K562 (cell line): ENCODE measurements at regions not wholly inside any gene's neighbourhood (a gene's known extent, or its start where the extent isn't known, plus 50 kb on each side); places are given as distances from the start of the nearest gene placed in this dataset.
"Not testable (repeated sequence)": the region's sequence is repeated elsewhere in the genome, so short reads cannot be mapped to it uniquely, and the experiment has no call there.

Experiments
- ATAC-seq: fragments of 200-7000 bp; cut with Tn5 transposase; 3 replicates; pipeline ENCODE4 v1.9.1; 2020; ENCODE audit warnings: moderate library complexity
- BruUV-seq: library from RNA; stranded (reverse); fragments of 400-500 nt; replicated peaks from 2 replicates; lab custom pipeline; 2021; lab: Mats Ljungman, UMichigan
- CTCF ChIA-PET: fragments of 300-600 bp; formaldehyde crosslinking; extraction: SDS; loops from one replicate; lab custom pipeline; 2021; ENCODE audit warnings: low intra/inter-chr PET ratio; lab: Yijun Ruan, JAX
- POLR2A ChIA-PET: fragments of 300-600, 350-650 bp; sonication (Branson Sonifier 250); formaldehyde crosslinking; extraction: SDS; loops from one replicate; lab custom pipeline; 2021; ENCODE audit warnings: antibody characterized with exemption, inconsistent platforms; lab: Yijun Ruan, JAX
- DNase-seq, 4 experiments: peaks; one replicate each; pipeline versions ENCODE4 v3.0.0 to v3.0.0-alpha.2; 2011 to 2018; ENCODE audit warnings: low spot score in 3 of 4, mixed read lengths in 3 of 4; ENCODE audit errors: extremely low read depth in 1 of 4
- FAIRE-seq: peaks from 2 replicates; lab custom pipeline; 2011; peaks lifted over from hg19 to GRCh38; lab: Jason Lieb, UNC
- H2AFZ ChIP-seq: 2 replicates; pipeline ENCODE4 v1.6.0; 2011; ENCODE audit warnings: low read depth, low read length, control low read depth, inconsistent platforms
- H3K27ac ChIP-seq: fragments of 200-600 bp; 3 replicates; pipeline ENCODE4 v1.8.0; 2011; ENCODE audit warnings: low read depth, mild to moderate bottlenecking, control low read depth, inconsistent platforms, low read length, moderate library complexity, mixed read lengths; ENCODE audit errors: extremely low read depth
- H3K27me3 ChIP-seq, 2 experiments: fragments of 300-600 bp in 1 of 2; 2 replicates in 1 of 2; 3 replicates in 1 of 2; pipeline versions ENCODE4 v1.6.0 to v1.8.0; 2011; ENCODE audit warnings: inconsistent platforms in 2 of 2, low read length in 2 of 2, mild to moderate bottlenecking in 1 of 2, mixed read lengths in 1 of 2, moderate library complexity in 1 of 2; ENCODE audit not compliant: control insufficient read depth in 2 of 2, insufficient read depth in 2 of 2
- H3K36me3 ChIP-seq: fragments of 300-600 bp; 3 replicates; pipeline ENCODE4 v1.8.0; 2011; ENCODE audit warnings: mild to moderate bottlenecking, low read length, inconsistent platforms; ENCODE audit not compliant: control insufficient read depth, insufficient read depth
- H3K4me1 ChIP-seq, 2 experiments: fragments of 200-600 bp in 1 of 2; replicated peaks in 1 of 2; 2 replicates in 1 of 2; 3 replicates in 1 of 2; pipeline versions ENCODE4 v1.5.1 to v1.8.0; 2011; ENCODE audit warnings: inconsistent platforms in 2 of 2, low read length in 2 of 2, mild to moderate bottlenecking in 1 of 2, mixed read lengths in 1 of 2, moderate library complexity in 1 of 2; ENCODE audit not compliant: control insufficient read depth in 2 of 2, insufficient read depth in 2 of 2
- H3K4me2 ChIP-seq: 2 replicates; pipeline ENCODE4 v1.6.1; 2011; ENCODE audit warnings: low read length, control low read depth, inconsistent platforms, mixed read lengths; ENCODE audit not compliant: insufficient read depth
- H3K4me3 ChIP-seq: fragments of 200-600 bp; sonication (generic), shearing (Covaris generic); 2 replicates; pipeline ENCODE4 v1.5.1; 2016; ENCODE audit warnings: control low read depth, inconsistent platforms
- H3K79me2 ChIP-seq: fragments of 200-600 bp; 3 replicates; pipeline ENCODE4 v1.8.0; 2011; ENCODE audit warnings: low read length, inconsistent platforms; ENCODE audit not compliant: control insufficient read depth, insufficient read depth
- H3K9ac ChIP-seq, 2 experiments: 2 replicates each; pipeline versions ENCODE4 v1.6.0 to v1.6.1; 2011; ENCODE audit warnings: low read depth in 2 of 2, low read length in 2 of 2, control low read depth in 1 of 2, inconsistent platforms in 1 of 2, mild to moderate bottlenecking in 1 of 2, mixed read lengths in 1 of 2; ENCODE audit not compliant: insufficient read depth in 1 of 2
- H3K9me1 ChIP-seq: one replicate; pipeline ENCODE4 v1.6.0; 2011; ENCODE audit warnings: inconsistent platforms, mild to moderate bottlenecking, low read length, moderate library complexity; ENCODE audit not compliant: control insufficient read depth, insufficient read depth
- H3K9me3 ChIP-seq: replicated peaks from 2 replicates; pipeline ENCODE4 v1.5.1; 2011; ENCODE audit warnings: low read depth, low read length, inconsistent platforms; ENCODE audit not compliant: control insufficient read depth, insufficient read depth
- H4K20me1 ChIP-seq: replicated peaks from 2 replicates; pipeline ENCODE4 v1.6.1; 2011; ENCODE audit warnings: low read length, inconsistent platforms, mixed read lengths; ENCODE audit not compliant: control insufficient read depth, insufficient read depth
- EHMT2 ChIP-seq: fragments of 450-650 bp; IDR thresholded peaks from 2 replicates; pipeline ENCODE4 v1.6.1; 2018; ENCODE audit warnings: antibody characterized with exemption
- HNRNPLL ChIP-seq: fragments of 200-400 bp; formaldehyde crosslinking; IDR thresholded peaks from 2 replicates; pipeline ENCODE4 v1.6.1; 2017; ENCODE audit warnings: low read length, low read depth, mild to moderate bottlenecking; ENCODE audit not compliant: poor library complexity, severe bottlenecking
- KAT8 ChIP-seq: fragments of 450-650 bp; IDR thresholded peaks from 2 replicates; pipeline ENCODE4 v1.6.1; 2016; ENCODE audit warnings: low read depth, mild to moderate bottlenecking
- MAZ ChIP-seq, 2 experiments: fragments of 450-650 bp in 1 of 2; sonication (generic) in 1 of 2; formaldehyde crosslinking; IDR thresholded peaks in 1 of 2; conservative IDR thresholded peaks in 1 of 2; 2 replicates each; pipeline versions ENCODE4 v1.4.0 to v1.5.0; 2020; ENCODE audit warnings: mild to moderate bottlenecking in 1 of 2, missing genetic modification reagents in 1 of 2
- NEUROD1 ChIP-seq: fragments of 150-350 bp; IDR thresholded peaks from 2 replicates; pipeline ENCODE4 v1.6.1; 2014; ENCODE audit warnings: borderline replicate concordance, low read length, low read depth; ENCODE audit not compliant: partially characterized antibody
- ZC3H4 ChIP-seq: sonication (generic); formaldehyde crosslinking; IDR thresholded peaks from 2 replicates; pipeline ENCODE4 v1.9.0; 2021; ENCODE audit warnings: missing genetic modification reagents, borderline replicate concordance
- ZKSCAN3 ChIP-seq: fragments of 250-450 bp; sonication (Bioruptor Pico); IDR thresholded peaks from 2 replicates; pipeline ENCODE4 v1.4.0; 2020
- ZSCAN29 ChIP-seq: fragments of 450-650 bp; IDR thresholded peaks from 2 replicates; pipeline ENCODE4 v1.6.1; 2017
- WGBS: fragments of 100-300 bp; shearing (Covaris generic); methylation state at CpG from one replicate; pipeline ENCODE4 v1.1.6; 2016; ENCODE audit warnings: low coverage, mixed read lengths; ENCODE audit not compliant: insufficient coverage; ENCODE audit errors: missing lambda C conversion rate; 5-methylcytosine and 5-hydroxymethylcytosine counted together
- in situ Hi-C: fragments of 300-500 bp; cut with MboI; formaldehyde crosslinking; loops from 4 replicates; pipeline ENCODE4 v1.15.0; 2018; ENCODE audit warnings: inconsistent platforms, mixed read lengths
- intact Hi-C: fragments of 100-400 bp; cut with micrococcal nuclease; formaldehyde crosslinking; loops from 2 replicates; pipeline ENCODE4 v1.14.2; 2022
- TF ChIP-seq, protein P1 (sequence below), 2 experiments: fragments of 450-650 bp in 1 of 2; sonication (generic) in 1 of 2; formaldehyde crosslinking in 1 of 2; IDR thresholded peaks in 1 of 2; conservative IDR thresholded peaks in 1 of 2; 2 replicates each; pipeline versions ENCODE4 v1.6.1 to v1.8.1; 2016 to 2023; ENCODE audit warnings: mild to moderate bottlenecking in 2 of 2, moderate library complexity in 2 of 2, inconsistent platforms in 1 of 2, missing genetic modification reagents in 1 of 2
- TF ChIP-seq, protein P2 (sequence below): fragments of 450-650 bp; formaldehyde crosslinking; IDR thresholded peaks from 2 replicates; pipeline ENCODE4 v1.4.0; 2020; ENCODE audit warnings: mild to moderate bottlenecking, moderate library complexity

DNA sequence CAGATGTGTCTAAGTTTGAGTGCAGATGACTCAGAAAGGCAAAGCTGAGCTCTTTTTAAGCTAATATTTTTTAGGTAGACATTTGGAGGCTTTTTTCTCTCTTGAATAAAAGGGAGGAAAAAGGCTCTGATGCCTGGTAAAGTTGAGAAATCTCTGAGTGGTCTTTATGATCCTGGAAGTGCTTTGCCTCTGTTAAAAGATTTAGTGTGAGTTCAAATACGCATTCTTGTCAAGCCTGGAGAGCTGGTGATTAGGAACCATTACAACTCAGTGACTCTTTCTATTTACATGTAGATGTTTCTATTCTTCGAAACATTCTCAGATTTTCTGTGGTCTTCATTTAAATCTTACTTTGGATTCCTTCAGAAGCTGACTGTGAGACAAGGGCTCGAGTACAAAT, 143.4 kb upstream of the MED14 start:
- DNase-seq (no peak), ATAC-seq (no peak), FAIRE-seq (no peak)
- in situ Hi-C loops (no loop called here), intact Hi-C loops (loop anchor here (5.0 kb wide), 1 partner anchor 374 kb away; no protein-coding TSS in a partner anchor)
- Histone ChIP-seq H3K4me3 (no peak overlapping the region), H3K27me3 (no peaks in the 10 kb centered on the region), H3K4me1 (no peaks in the 10 kb centered on the region), H3K9me1 (no peaks in the 10 kb centered on the region), H3K36me3 (no peaks in the 10 kb centered on the region), H2AFZ (no peak overlapping the region), H3K4me2 (no peak overlapping the region), H3K9me3 (no peaks in the 10 kb centered on the region), H3K79me2 (no peaks in the 10 kb centered on the region), H4K20me1 (no peaks in the 10 kb centered on the region), H3K9ac (no peak overlapping the region), H3K27ac (no peak overlapping the region)
- TF ChIP-seq NEUROD1, result no peak
- no peak for TF ChIP-seq KAT8
- TF ChIP-seq, protein P1, sequence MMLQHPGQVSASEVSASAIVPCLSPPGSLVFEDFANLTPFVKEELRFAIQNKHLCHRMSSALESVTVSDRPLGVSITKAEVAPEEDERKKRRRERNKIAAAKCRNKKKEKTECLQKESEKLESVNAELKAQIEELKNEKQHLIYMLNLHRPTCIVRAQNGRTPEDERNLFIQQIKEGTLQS (IDR thresholded peaks at IDR 0.05), result no peak
- TF ChIP-seq, protein P1 (CRISPR knock-in tag; conservative IDR thresholded peaks at IDR 0.05), result no peak
- TF ChIP-seq HNRNPLL, result no peak
- TF ChIP-seq ZKSCAN3 (CRISPR knock-in tag), result no peak
- no peak for TF ChIP-seq EHMT2
- no peak for TF ChIP-seq MAZ (CRISPR knock-in tag; conservative IDR thresholded peaks at IDR 0.05 in 1 of 2, IDR thresholded peaks at IDR 0.05 in 1 of 2)
- TF ChIP-seq ZC3H4, result no peak
- TF ChIP-seq, protein P2, sequence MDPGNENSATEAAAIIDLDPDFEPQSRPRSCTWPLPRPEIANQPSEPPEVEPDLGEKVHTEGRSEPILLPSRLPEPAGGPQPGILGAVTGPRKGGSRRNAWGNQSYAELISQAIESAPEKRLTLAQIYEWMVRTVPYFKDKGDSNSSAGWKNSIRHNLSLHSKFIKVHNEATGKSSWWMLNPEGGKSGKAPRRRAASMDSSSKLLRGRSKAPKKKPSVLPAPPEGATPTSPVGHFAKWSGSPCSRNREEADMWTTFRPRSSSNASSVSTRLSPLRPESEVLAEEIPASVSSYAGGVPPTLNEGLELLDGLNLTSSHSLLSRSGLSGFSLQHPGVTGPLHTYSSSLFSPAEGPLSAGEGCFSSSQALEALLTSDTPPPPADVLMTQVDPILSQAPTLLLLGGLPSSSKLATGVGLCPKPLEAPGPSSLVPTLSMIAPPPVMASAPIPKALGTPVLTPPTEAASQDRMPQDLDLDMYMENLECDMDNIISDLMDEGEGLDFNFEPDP, result no peak
- no peak for TF ChIP-seq ZSCAN29
- ChIA-PET POLR2A (no interaction called here), CTCF (no interaction called here)
- no TSS peak for BruUV-seq
- 44% methylated on average over 3 of the region's 3 CpGs for WGBS

DNA sequence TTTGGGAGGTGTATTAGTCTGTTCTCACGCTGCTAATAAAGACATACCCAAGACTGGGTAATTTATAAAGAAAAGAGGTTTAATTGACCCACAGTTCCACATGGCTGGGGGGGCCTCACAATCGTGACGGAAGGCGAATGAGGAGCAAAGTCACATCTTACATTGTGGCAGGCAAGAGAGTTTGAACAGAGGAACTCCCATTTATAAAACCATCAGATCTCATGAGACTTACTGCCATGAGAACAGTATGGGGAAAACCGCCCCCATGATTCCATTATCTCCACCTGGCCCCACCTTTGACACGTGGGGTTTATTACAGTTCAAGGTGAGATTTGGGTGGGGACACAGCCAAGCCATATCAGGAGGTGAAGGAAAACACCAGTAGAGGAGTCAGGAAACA, 143.8 kb upstream of the MED14 start:
- H3K4me2 ChIP-seq, H3K4me1 ChIP-seq, H2AFZ ChIP-seq, H3K79me2 ChIP-seq, H3K4me3 ChIP-seq, POLR2A ChIA-PET, H3K36me3 ChIP-seq, in situ Hi-C loops, BruUV-seq, H3K9me3 ChIP-seq, FAIRE-seq, H4K20me1 ChIP-seq, CTCF ChIA-PET, H3K27me3 ChIP-seq, ATAC-seq, H3K9ac ChIP-seq, DNase-seq, H3K27ac ChIP-seq, H3K9me1 ChIP-seq: not testable (repeated sequence)
- intact Hi-C loops, result loop anchor here (5.0 kb wide), 1 partner anchor 373 kb away; no protein-coding TSS in a partner anchor
- 21% methylated on average over 6 of the region's 6 CpGs for WGBS
